Loucy (cell line): ENCODE measurements at regions not wholly inside any gene's neighbourhood (a gene's known extent, or its start where the extent isn't known, plus 50 kb on each side); places are given as distances from the start of the nearest gene placed in this dataset.

Experiments used
- H2AFZ ChIP-seq: fragments of 200-600 bp; sonication (generic); 2 replicates; pipeline ENCODE4 v1.6.0; 2016; ENCODE audit warnings: antibody characterized with exemption, mild to moderate bottlenecking, low read length, moderate library complexity
- H3F3A ChIP-seq: fragments of 200-600 bp; 2 replicates; pipeline ENCODE4 v1.6.0; 2016; ENCODE audit warnings: antibody characterized with exemption, low read depth, mild to moderate bottlenecking
- H3K27me3 ChIP-seq: fragments of 200-600 bp; sonication (generic); 2 replicates; pipeline ENCODE4 v1.6.1; 2014; ENCODE audit warnings: low read length, mild to moderate bottlenecking; ENCODE audit not compliant: insufficient read depth, poor library complexity, severe bottlenecking
- H3K36me3 ChIP-seq: fragments of 200-600 bp; sonication (generic); 2 replicates; pipeline ENCODE4 v1.6.1; 2016; ENCODE audit warnings: low read length; ENCODE audit not compliant: insufficient read depth
- H3K4me1 ChIP-seq: fragments of 200-600 bp; sonication (generic); 2 replicates; pipeline ENCODE4 v1.5.1; 2014; ENCODE audit warnings: low read length, mild to moderate bottlenecking; ENCODE audit not compliant: insufficient read depth, poor library complexity, severe bottlenecking
- H3K4me2 ChIP-seq: fragments of 200-600 bp; sonication (generic); 2 replicates; pipeline ENCODE4 v1.6.0; 2014; ENCODE audit warnings: antibody characterized with exemption, low read length, low read depth, mild to moderate bottlenecking; ENCODE audit not compliant: poor library complexity, severe bottlenecking
- H3K4me3 ChIP-seq: fragments of 200-600 bp; sonication (generic); 2 replicates; pipeline ENCODE4 v1.5.1; 2014; ENCODE audit warnings: low read length, mild to moderate bottlenecking, mixed read lengths; ENCODE audit not compliant: poor library complexity, severe bottlenecking
- H3K79me2 ChIP-seq: fragments of 200-600 bp; sonication (generic); 2 replicates; pipeline ENCODE4 v1.6.1; 2014; ENCODE audit warnings: low read length; ENCODE audit not compliant: insufficient read depth
- H3K9ac ChIP-seq: fragments of 200-600 bp; sonication (generic); 2 replicates; pipeline ENCODE4 v1.6.0; 2014; ENCODE audit warnings: mild to moderate bottlenecking, low read depth, low read length, moderate library complexity; ENCODE audit not compliant: poor library complexity, severe bottlenecking
- H3K9me2 ChIP-seq: fragments of 200-600 bp; sonication (generic); replicated peaks from 2 replicates; pipeline ENCODE4 v1.6.1; 2016; ENCODE audit warnings: low read depth, low read length, mixed read lengths
- H3K9me3 ChIP-seq: fragments of 200-600 bp; sonication (generic); 2 replicates; pipeline ENCODE4 v1.6.1; 2014; ENCODE audit warnings: mild to moderate bottlenecking, antibody characterized with exemption, low read length, low read depth; ENCODE audit not compliant: insufficient read depth
- H4K20me1 ChIP-seq: fragments of 200-600 bp; sonication (generic); 2 replicates; pipeline ENCODE4 v1.6.0; 2014; ENCODE audit warnings: antibody characterized with exemption, low read length, mild to moderate bottlenecking; ENCODE audit not compliant: insufficient read depth, poor library complexity, severe bottlenecking
- CTCF ChIP-seq: fragments of 200-600 bp; sonication (generic); conservative IDR thresholded peaks from 2 replicates; pipeline ENCODE4 v1.5.1; 2014; ENCODE audit warnings: mild to moderate bottlenecking, antibody characterized with exemption, low read length
- EZH2phosphoT487 ChIP-seq: fragments of 200-600 bp; IDR thresholded peaks from 2 replicates; pipeline ENCODE4 v1.6.1; 2018; ENCODE audit warnings: antibody characterized with exemption, mild to moderate bottlenecking, moderate library complexity, borderline replicate concordance

GRCh38 chr12:111248236-111249017 lies 120.5 kb downstream of the PHETA1 start:
- no peak overlapping the region for H2AFZ ChIP-seq
- H3K9me2 ChIP-seq, result no peaks in the 10 kb centered on the region
- H4K20me1 ChIP-seq, result no peaks in the 10 kb centered on the region
- no peak overlapping the region for H3K4me2 ChIP-seq
- H3K4me3 ChIP-seq, result no peak overlapping the region
- H3F3A ChIP-seq, result no peaks in the 10 kb centered on the region
- no peak overlapping the region for H3K9ac ChIP-seq
- no peaks in the 10 kb centered on the region for H3K4me1 ChIP-seq
- H3K27me3 ChIP-seq, result no peaks in the 10 kb centered on the region
- H3K36me3 ChIP-seq, result no peaks in the 10 kb centered on the region
- TF ChIP-seq CTCF (no peak), EZH2phosphoT487 (no peak)
- H3K79me2 ChIP-seq, result no peaks in the 10 kb centered on the region
- H3K9me3 ChIP-seq, result no peaks in the 10 kb centered on the region

GRCh38 chr12:111247083-111247783 lies 121.7 kb downstream of the PHETA1 start:
- no peak for TF ChIP-seq CTCF
- no peak for TF ChIP-seq EZH2phosphoT487
- H3F3A ChIP-seq, result no peaks in the 10 kb centered on the region
- no peak overlapping the region for H2AFZ ChIP-seq
- no peaks in the 10 kb centered on the region for H3K27me3 ChIP-seq
- no peak overlapping the region for H3K4me2 ChIP-seq
- H3K9ac ChIP-seq, result no peak overlapping the region
- H3K9me2 ChIP-seq, result no peaks in the 10 kb centered on the region
- H4K20me1 ChIP-seq, result no peaks in the 10 kb centered on the region
- no peak overlapping the region for H3K4me3 ChIP-seq
- no peaks in the 10 kb centered on the region for H3K79me2 ChIP-seq
- H3K9me3 ChIP-seq, result no peaks in the 10 kb centered on the region
- H3K36me3 ChIP-seq, result no peaks in the 10 kb centered on the region
- no peaks in the 10 kb centered on the region for H3K4me1 ChIP-seq

- Histone ChIP-seq H3K27me3 (no peaks in the 10 kb centered on the region), H3K9ac (no peak overlapping the region), H3K36me3 (no peaks in the 10 kb centered on the region), H3K4me2 (no peak overlapping the region), H3F3A (no peaks in the 10 kb centered on the region), H3K4me1 (no peaks in the 10 kb centered on the region), H3K9me3 (no peaks in the 10 kb centered on the region), H3K9me2 (no peaks in the 10 kb centered on the region), H3K4me3 (no peak overlapping the region), H4K20me1 (no peaks in the 10 kb centered on the region), H3K79me2 (no peaks in the 10 kb centered on the region), H2AFZ (no peak overlapping the region)
- no peak for TF ChIP-seq EZH2phosphoT487
- no peak for TF ChIP-seq CTCF
These were observed 122.4 kb downstream of the PHETA1 start for GRCh38 chr12:111246477-111247011.
